HuH-7 (cell line): ENCODE measurements at regions not wholly inside any gene's neighbourhood (a gene's known extent, or its start where the extent isn't known, plus 50 kb on each side); places are given as distances from the start of the nearest gene placed in this dataset.
"Not testable (repeated sequence)": the region's sequence is repeated elsewhere in the genome, so short reads cannot be mapped to it uniquely, and the experiment has no call there.

ENCODE experiments used
- DNase-seq: peaks from one replicate; pipeline ENCODE4 v3.0.0; 2011; ENCODE audit warnings: low spot score

- no peak for DNase-seq
These were observed 1512.5 kb upstream of the B3GALT2 start for GRCh38 chr1:194698908-194699318.

- DNase-seq = no peak
These were observed 1506.8 kb upstream of the B3GALT2 start for GRCh38 chr1:194693244-194693643.

GRCh38 chr1:194684636-194685035 is 1498.2 kb upstream of the B3GALT2 start:
- DNase-seq = no peak

- DNase-seq = no peak
These were observed 1471.7 kb upstream of the B3GALT2 start for GRCh38 chr1:194658090-194658439.

- no peak for DNase-seq
These were observed 1468.5 kb upstream of the B3GALT2 start for GRCh38 chr1:194654956-194655355.

- no peak for DNase-seq
These were observed 1467.0 kb upstream of the B3GALT2 start for GRCh38 chr1:194653385-194653784.

- no peak for DNase-seq
These were observed 1460.7 kb upstream of the B3GALT2 start for GRCh38 chr1:194647118-194647517.

GRCh38 chr1:194644528-194644927 is 1458.1 kb upstream of the B3GALT2 start:
- no peak for DNase-seq

- no peak for DNase-seq
These were observed 1453.9 kb upstream of the B3GALT2 start for GRCh38 chr1:194640322-194640721.

GRCh38 chr1:194629011-194629410 is 1442.6 kb upstream of the B3GALT2 start:
- no peak for DNase-seq

- no peak for DNase-seq
These were observed 1438.4 kb upstream of the B3GALT2 start for GRCh38 chr1:194624833-194625232.

- no peak for DNase-seq
These were observed 1431.7 kb upstream of the B3GALT2 start for GRCh38 chr1:194618101-194618500.

- DNase-seq = not testable (repeated sequence)
These were observed 1430.9 kb upstream of the B3GALT2 start for GRCh38 chr1:194617272-194617671.

GRCh38 chr1:194616835-194617234 is 1430.4 kb upstream of the B3GALT2 start:
- no peak for DNase-seq

- no peak for DNase-seq
These were observed 1415.8 kb upstream of the B3GALT2 start for GRCh38 chr1:194602184-194602583.

GRCh38 chr1:194600716-194601115 is 1414.3 kb upstream of the B3GALT2 start:
- no peak for DNase-seq

GRCh38 chr1:194598098-194598497 is 1411.7 kb upstream of the B3GALT2 start:
- no peak for DNase-seq

GRCh38 chr1:194586302-194586701 is 1399.9 kb upstream of the B3GALT2 start:
- DNase-seq = no peak

GRCh38 chr1:194584052-194584451 is 1397.6 kb upstream of the B3GALT2 start:
- DNase-seq = no peak

- DNase-seq = no peak
These were observed 1384.1 kb upstream of the B3GALT2 start for GRCh38 chr1:194570476-194570875.

- peak; percentile 1 for DNase-seq
These were observed 1382.2 kb upstream of the B3GALT2 start for GRCh38 chr1:194568610-194569009.

GRCh38 chr1:194548071-194548470 is 1361.7 kb upstream of the B3GALT2 start:
- DNase-seq = no peak

- DNase-seq = no peak
These were observed 1357.6 kb upstream of the B3GALT2 start for GRCh38 chr1:194544012-194544411.

- DNase-seq = no peak
These were observed 1352.0 kb upstream of the B3GALT2 start for GRCh38 chr1:194538453-194538852.

- no peak for DNase-seq
These were observed 1351.1 kb upstream of the B3GALT2 start for GRCh38 chr1:194537521-194537920.
